NB4 (cell line): ENCODE measurements at regions not wholly inside any gene's neighbourhood (a gene's known extent, or its start where the extent isn't known, plus 50 kb on each side); places are given as distances from the start of the nearest gene placed in this dataset.

Source experiments
- MYC ChIP-seq: IDR thresholded peaks from 2 replicates; pipeline ENCODE4 v1.6.1; 2011; ENCODE audit warnings: low read depth, low read length
- POLR2A ChIP-seq: IDR thresholded peaks from 2 replicates; pipeline ENCODE4 v1.6.1; 2011; ENCODE audit warnings: mild to moderate bottlenecking; ENCODE audit not compliant: insufficient read length; ENCODE audit errors: extremely low read depth
- TF ChIP-seq, protein P1 (sequence below): IDR thresholded peaks from one replicate; pipeline ENCODE4 v1.5.1; 2012; ENCODE audit warnings: low read depth, low read length
- TF ChIP-seq, protein P2 (sequence below): IDR thresholded peaks from 2 replicates; pipeline ENCODE4 v1.6.1; 2011; ENCODE audit warnings: low read depth, low read length

DNA sequence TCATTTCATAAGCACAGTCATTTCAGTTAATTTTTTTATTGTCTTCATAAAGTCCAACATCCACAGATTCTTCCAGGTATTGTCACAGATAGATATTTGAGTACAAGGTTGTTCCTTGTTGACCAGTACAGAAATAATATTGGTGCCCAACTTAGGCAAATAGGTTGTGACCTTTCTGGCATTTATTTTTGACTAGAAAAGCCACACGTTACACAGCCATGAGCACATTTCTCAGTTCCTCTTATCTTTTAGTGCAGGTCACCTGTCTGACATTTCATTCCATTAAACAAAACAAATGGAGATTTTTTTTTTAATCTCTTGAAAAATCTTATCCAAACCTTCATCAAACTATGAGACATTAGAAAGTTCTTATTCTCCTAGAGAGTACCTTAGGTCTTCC, 428.8 kb downstream of the ZNF521 start:
- TF ChIP-seq, protein P1, sequence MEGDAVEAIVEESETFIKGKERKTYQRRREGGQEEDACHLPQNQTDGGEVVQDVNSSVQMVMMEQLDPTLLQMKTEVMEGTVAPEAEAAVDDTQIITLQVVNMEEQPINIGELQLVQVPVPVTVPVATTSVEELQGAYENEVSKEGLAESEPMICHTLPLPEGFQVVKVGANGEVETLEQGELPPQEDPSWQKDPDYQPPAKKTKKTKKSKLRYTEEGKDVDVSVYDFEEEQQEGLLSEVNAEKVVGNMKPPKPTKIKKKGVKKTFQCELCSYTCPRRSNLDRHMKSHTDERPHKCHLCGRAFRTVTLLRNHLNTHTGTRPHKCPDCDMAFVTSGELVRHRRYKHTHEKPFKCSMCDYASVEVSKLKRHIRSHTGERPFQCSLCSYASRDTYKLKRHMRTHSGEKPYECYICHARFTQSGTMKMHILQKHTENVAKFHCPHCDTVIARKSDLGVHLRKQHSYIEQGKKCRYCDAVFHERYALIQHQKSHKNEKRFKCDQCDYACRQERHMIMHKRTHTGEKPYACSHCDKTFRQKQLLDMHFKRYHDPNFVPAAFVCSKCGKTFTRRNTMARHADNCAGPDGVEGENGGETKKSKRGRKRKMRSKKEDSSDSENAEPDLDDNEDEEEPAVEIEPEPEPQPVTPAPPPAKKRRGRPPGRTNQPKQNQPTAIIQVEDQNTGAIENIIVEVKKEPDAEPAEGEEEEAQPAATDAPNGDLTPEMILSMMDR: no peak
- TF ChIP-seq POLR2A (no peak), MYC (no peak)
- TF ChIP-seq, protein P2, sequence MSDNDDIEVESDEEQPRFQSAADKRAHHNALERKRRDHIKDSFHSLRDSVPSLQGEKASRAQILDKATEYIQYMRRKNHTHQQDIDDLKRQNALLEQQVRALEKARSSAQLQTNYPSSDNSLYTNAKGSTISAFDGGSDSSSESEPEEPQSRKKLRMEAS: no peak
